DMS153 treated with DMSO at 0.1 percent for 48 hours (cell line): ENCODE measurements at regions not wholly inside any gene's neighbourhood (a gene's known extent, or its start where the extent isn't known, plus 50 kb on each side); places are given as distances from the start of the nearest gene placed in this dataset.
"Not testable (repeated sequence)": the region's sequence is repeated elsewhere in the genome, so short reads cannot be mapped to it uniquely, and the experiment has no call there.

ENCODE experiments used
- DNase-seq: peaks from one replicate; lab custom pipeline; 2025; ENCODE audit not compliant: unreplicated experiment; lab: John Stamatoyannopoulos, UW

DNA sequence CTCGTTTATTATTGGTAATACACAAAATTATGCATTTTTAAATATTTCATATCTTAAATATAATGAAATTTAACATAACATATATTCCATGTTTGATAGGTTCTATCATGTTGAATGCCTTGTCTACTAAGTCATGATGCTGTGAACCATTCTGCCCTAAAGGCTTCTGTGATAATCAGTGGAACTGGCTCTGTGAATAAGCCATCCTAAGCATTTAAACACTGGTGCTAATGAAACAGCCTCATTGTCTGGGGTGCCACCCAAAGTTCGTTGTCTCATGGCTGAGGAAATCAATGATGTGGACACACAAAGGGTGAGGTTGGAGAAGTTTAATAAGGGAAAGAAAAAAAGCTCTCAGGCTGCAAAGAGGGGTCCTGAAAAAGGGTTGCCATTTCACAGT lies 264.7 kb upstream of the ZRANB2 start:
- no peak for DNase-seq

DNA sequence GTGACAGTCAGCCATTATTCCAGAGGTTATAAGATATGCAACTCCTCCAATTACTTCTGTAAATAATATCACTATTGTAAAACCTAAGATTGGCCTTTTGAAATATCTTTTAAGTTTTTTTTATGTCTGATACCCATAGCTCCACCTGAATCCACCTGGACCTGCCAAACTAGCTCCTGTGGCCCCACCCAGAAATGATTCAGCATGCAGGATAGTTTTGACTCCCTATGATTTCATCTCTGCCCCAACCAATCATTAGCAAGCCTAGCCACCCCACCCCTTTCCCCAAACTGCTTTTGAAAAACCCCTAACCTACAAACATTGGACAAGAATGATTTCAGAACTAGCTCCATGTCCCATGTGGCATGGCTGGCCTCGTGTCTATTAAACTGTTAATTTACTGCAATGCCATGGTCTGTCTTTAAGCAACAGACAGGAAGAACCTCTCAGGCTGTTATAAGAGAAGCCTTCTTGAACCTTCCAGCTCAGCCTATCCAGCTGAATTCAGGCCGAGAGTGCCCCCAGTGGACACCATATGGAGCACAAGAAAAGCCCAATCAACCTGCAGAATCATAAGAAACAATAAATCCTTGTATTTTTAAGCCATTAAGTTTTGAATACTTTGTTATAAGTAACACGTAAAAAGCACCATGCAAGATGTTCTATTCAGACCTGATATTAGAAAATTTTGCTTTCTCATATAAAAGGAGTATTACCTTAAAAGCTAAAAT lies 263.0 kb upstream of the ZRANB2 start:
- DNase-seq: no peak

DNA sequence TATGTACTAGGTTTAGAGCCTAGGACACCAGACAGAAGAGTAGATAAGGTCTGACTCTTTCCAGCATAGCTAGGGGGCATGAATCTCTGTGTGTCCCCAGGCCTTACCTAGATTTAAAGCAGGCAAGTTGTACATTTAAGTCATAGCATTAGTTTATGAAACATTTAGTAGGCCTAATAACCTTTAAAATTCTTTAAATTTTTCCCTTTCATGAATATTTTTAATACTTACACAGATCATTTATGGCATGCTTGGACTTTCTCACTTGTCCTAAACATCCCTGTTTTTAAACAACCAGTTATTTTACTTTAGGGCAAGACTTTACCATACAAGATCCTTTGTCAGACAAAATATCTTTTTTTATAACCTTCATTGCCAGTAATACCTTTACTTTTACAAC lies 258.4 kb upstream of the ZRANB2 start:
- DNase-seq: no peak

DNA sequence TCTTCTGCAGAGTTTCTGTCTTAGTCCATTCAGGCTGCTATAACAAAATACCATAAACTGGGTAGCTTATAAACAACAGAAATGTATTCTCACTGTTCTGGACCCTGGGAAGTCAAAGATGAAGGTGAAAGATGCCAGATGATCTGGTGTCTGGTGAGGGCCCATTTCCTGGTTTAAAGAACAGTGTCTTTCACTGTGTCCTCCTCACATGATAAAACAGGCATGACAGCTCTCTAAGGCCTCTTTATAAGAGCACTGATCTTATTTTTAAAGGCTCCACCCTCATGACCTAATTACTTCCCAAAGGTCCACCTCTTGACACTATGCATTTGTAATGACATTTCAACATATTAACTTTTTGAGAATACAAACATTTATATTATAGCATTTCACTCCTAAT lies 250.2 kb upstream of the ZRANB2 start:
- DNase-seq: no peak

DNA sequence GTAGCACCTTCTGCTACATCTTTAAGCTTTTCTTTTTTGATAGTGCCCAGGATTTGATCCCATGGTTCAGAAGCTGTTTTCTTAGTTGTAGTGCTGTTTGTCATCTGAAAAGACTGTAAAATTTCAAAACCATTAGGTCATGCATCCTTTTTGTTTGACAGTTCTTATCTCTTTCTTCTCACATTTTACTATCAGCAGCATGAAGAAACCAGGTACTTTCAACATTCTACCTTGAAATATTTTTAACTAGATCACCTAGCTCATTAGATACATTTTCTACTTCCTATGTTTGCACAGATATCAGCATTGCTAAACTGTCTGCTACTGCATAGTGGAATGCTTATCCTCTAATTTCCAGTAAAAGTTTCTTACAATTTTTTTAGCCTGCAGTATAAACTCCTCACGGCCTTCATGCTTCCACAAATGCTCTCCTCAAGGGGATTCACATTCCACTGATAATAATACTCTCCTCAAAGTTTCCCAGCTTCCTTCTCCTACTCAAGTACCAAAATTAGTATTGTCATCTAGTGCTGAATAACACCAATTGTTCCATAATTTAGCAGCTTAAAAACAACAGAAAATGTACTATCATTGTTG lies 243.9 kb upstream of the ZRANB2 start:
- no peak for DNase-seq

DNA sequence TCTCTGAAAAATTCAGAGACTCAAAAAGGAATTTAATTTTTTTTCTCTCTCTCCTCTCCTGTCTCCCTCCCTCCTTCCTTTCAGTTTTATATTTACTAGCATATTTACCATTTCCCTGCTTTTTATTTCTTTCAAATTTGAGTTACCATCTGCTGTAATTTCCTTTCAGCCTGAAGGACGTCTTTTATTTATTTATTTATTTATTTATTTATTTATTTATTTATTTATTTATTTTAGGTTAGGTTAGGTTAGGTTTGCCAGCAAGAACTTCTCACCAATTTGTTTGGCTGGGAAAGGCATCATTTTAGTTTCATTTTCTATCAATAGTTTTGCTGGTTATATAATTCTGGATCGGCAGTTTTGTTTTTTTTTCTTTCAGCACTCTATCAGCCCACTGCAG lies 231.7 kb upstream of the ZRANB2 start:
- no peak for DNase-seq

DNA sequence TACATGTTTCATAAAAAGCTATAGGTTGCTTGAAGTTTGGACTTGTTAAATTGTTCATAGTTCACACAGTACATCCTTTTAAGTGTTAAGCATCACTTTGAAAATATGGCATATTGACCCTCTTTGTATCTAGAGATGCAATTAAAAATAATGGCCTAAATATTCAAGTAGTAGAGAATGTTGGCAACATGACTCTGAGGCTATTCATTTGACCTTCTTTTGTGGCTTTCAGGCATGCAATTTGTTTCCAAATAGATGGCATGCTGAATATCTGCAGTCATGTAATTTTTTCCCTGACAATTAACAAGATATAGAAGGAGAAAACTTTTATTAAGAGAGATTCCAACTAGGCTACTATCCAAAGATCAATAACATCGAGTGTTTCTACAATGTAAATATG lies 230.5 kb upstream of the ZRANB2 start:
- DNase-seq: no peak

DNA sequence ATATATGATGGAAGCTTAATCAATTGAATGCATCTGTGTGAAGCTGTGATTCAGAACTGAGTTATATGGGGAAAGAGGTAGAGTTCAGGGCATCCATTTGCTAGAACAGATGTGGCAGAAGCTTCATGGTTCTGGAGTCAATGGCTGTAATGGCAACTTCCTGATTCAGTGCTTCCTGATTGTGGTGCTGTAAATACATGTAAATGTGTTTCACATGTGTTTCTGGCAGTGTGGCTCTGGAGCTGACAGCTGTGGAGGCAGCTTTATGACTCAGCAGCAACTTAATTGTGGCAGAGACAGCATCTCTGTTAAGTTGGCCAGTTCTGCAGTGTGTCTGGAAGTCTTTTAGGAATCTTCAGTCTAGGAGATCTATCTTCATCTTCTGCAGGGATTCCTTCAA lies 226.6 kb upstream of the ZRANB2 start:
- no peak for DNase-seq

DNA sequence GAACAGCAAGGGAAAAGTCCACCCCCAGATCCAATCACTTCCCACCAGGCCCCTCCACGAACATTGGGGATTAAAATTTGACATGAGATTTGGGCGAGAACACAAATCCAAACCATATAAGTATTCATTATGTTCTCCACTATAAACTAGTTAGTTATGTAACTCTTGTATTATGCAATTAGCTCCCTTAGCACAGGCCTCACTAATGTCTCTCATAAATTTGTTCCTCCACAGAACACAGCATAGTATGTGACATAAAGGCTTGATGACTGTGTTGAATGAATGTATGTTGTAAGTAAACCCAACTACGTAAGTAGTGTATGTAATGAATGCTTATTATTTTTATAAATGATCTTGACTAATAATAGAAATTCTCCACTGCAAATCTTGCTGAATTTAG lies 223.3 kb upstream of the ZRANB2 start:
- no peak for DNase-seq

DNA sequence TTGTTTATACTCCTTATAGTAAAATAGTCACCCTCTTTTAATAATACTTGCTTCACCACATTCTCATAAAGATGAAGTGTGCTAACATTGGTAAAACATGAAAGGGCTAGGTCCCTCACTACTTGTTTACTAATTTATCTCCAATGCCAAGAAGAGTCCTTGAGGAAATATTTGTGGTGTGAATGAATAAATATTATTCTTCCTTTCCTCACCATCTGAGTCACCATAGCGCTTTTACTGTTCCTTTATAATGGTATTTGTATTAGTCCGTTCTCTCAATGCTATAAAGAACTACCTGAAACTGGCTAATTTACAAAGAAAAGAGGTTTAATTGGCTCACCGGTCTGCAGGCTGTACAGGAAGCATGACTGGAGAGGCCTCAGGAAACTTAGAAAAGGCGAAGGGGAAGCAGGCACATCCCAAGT lies 222.8 kb upstream of the ZRANB2 start:
- no peak for DNase-seq

DNA sequence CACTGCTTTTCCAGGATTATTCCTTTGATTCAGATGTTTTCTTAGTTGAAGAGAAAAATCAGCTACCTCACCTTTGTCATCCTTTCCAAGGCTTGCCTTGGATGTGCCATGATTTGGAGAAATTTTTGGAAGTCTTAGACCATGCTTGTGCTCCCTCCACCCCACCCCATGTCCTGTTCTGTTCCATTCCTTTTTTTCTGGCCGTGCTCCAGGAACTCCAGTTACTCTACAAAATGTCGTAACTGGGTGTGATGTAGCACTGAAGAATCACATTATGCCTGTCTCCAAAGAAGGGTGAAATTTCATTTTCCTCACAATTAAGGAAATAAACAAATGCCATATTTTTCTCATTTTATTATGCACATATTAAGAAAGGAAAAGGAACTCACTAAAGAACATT lies 217.8 kb upstream of the ZRANB2 start:
- no peak for DNase-seq

DNA sequence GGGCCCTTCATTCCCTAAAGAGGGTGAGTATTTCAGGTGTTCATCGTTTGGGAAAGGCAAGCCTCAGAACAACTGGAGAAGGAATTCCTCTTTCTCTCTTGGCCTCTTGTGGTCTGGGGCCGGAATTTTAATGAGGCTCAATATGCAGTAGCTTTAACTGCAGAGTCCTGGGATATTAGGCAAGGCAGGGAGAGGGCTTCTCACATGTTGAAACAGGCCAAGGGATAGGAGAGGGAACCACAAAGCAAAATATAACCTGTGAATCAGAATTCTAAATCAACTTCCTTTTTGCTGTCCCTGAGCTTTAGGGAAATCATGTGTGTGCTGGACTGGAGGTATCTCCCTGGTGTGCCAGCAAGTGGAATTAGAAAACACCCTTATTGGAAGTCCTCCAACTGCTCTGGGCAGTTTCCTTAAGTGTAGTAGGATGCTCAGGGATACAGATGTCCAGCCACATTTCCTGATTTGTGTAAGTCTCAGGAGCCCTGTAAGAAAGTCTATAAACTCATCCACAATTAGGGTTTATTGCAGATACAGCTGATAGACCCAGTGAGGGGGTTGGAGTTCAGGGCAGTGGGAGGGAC lies 215.8 kb upstream of the ZRANB2 start:
- DNase-seq: no peak

DNA sequence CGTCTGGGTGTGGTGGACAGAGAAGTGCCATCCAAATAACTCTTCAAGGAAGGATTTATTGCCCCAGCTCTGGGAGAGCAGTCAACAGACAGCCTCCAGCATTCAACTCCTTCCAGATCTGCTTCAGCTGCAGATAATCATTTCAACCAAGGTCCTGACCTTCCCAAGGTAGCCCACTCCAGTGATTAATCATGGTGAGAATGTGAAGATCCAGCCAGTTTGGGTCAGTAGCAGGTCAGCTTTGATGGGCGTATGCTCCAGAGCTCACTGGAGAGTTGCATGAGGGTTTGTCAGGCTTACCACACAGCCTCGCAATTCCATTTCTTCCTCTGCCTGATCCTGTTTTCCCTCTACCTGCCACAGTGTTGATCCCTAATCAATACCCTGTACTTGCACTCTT lies 214.5 kb upstream of the ZRANB2 start:
- DNase-seq: no peak

DNA sequence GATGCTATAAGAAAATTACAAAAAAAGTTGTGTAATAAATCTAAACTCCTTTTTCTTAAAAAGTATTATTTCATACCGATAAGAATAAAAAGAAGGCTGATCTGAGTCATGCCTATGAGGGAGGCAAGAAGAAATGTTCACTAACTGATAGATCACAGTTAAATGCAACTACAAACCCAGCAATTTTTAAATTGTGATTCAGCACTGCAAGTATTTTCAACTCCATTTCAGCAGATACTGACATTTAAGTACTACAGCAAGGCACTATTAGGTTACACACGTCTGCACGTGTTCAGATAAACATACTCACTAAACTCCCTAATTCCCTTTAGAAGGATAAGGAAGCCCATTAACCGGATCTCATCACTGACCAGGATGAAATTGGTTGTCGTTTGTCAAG lies 213.3 kb upstream of the ZRANB2 start:
- DNase-seq: no peak

DNA sequence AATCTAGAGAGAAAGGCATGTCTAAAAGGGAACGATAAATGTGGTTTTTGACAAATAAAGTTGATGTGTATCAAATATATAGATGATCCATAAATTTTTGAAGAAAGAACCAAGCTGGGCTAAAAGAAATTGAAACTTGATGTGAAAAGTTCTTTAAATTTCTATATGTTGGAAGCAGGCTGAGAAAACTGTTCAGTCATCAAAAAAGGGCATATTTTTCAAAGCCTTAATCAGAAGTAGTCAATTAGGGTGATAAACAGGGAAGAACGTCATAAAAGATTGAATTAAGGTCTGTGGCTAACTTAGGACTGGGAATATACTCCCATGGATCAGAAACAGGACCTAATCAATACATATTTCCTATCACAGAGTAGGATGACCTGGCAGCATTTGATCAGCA lies 211.4 kb upstream of the ZRANB2 start:
- DNase-seq: no peak

DNA sequence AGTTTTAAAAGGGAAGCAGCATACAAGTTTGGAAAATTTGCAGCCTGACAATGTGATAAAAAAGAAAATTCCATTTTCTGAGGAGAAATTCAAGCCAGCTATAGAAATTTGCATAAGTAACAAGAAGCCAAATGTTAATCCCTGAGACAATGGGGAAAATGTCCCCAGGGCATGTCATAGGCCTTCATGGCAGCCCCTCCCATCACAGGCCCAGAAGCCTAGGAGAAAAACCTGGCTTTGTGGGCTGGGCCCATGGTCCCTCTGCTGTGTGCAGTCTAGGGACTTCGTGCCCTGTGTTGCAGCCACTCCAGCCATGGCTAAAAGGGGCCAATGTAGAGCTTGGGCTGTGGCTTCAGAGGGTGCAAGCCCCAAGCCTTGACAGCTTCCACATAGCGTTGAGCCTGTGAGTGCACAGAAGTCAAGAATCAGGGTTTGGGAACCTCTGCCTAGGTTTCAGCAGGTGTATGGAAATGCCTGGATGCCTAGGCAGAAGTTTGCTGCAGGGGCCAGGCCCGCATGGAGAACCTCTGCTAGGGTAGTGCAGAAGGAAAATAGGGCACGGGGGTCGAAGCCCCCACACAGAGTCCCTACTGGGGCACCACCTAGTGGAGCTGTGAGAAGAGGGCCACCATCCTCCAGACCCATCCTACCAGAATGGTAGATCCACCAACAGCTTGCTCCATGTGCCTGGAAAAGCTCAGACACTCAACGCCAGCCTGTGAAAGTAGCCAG lies 209.8 kb upstream of the ZRANB2 start:
- not testable (repeated sequence) for DNase-seq

DNA sequence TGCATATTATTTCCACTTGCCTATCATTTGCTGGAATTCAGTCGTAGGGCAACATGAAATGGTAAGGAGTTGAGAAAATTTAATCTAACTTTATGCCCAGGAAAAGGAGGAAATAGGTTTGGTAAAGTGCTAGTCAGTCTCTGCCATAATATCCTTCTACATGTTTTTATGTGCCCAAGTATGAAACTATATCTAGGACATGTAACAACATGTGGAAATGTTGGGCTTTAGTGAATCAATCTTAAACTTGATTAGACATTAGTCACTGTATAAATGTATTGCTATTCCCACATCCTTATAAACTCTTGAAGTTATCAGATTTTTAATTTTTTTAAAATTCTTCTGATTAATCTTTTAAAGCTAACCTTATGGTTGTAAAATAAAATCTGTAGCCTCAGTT lies 204.7 kb upstream of the ZRANB2 start:
- DNase-seq: no peak

DNA sequence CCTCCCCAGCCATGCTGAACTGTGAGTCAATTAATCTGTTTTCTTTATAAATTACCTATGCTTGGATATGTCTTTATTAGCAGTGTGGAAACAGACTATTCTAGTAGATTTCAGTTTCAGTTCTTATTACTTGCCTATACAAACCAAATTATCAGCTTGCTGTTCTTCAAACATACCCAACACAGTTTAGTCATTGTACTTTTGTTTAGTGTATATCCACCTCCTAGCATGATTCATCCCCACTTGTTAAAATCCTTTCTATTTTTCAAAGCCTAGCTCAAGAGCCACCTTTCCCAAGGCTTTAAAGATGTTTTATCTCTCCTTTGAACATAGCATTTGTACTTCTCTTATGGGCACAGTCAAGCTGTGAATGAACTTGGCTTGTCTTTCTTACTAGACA lies 195.6 kb upstream of the ZRANB2 start:
- DNase-seq: no peak

DNA sequence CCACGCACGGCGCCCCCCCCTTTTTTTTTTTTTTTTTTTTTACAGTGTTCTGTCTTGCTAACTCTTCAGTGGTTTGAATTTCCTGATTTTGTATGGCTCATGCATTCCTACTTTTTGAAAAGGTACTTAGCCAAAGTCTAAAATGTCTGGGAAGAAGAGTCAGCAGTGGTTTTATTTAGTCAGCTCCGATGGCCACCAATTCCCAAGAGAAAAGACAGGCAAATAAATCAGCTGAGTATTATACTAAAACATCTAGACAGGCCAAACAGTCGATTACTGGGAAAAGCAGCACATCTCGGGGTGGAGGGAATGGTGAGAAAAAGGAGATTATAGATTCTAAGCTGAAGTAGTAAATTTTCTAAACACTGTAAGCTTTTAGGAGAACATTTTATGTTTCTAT lies 192.5 kb upstream of the ZRANB2 start:
- no peak for DNase-seq

DNA sequence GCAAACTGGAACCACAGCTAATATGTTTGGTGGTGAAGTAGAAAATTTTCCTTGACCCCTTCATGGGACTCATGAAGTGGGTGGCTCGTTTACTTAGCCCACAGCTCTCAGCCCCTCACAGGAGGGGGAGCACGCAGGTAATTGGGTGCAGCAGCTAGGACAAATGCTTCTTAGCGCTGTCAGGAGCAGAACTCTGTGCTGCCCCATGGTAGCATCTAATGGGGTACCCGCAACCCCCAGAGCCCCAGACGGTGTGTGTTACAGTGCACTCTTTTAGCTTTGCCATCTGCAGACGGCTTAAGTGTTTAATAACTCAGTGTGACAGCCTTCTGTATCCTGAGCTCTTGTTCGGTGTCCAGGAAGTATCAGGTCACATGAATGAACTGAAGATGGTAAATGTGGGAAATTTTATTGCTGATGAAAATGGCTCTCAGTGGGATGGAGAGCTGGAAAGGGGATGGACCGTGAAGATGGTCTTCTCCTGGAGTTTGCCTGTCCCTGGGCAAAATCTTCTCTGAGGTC lies 189.6 kb upstream of the ZRANB2 start:
- peak; percentile 8 for DNase-seq

DNA sequence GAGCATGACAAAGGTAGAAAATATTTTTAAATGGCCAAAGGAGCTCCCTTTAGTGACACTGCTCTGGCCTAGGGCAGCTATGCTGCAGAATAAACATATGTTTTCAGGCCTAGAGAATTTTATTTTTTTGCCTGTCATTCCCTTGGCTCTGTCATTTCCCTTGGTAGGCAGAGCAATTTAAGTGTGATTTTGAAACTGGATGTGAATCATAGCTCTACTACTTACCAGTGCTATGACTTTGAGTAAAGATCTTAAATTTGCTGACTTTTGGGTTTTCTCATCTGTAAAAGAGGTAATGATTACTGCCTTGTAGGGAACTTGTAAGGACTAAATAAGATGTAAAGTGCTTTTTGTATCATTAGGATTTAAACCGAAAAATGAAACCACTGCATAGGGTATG lies 189.0 kb upstream of the ZRANB2 start:
- DNase-seq: no peak

DNA sequence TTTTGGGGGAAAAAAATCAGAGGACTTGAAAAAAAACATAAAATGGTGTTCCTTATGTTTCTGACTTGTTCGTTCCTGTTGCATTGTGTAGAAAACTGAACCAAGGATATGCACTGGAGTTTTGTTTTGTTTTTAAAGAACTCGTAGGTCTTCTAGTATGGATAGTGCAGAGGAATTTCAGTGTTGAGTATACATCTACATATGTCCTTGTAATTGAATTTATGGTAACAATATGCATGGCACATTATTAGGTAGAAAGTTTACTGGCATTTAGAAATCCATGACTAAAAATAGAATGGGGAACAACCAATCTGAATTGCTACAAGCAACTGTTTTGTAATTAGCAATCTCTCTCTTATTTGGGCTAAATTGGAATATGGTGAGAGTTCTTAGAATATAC lies 188.3 kb upstream of the ZRANB2 start:
- no peak for DNase-seq
